ENCODE measurements at regions not wholly inside any gene's neighbourhood (a gene's known extent, or its start where the extent isn't known, plus 50 kb on each side); places are given as distances from the start of the nearest gene placed in this dataset.

DNA sequence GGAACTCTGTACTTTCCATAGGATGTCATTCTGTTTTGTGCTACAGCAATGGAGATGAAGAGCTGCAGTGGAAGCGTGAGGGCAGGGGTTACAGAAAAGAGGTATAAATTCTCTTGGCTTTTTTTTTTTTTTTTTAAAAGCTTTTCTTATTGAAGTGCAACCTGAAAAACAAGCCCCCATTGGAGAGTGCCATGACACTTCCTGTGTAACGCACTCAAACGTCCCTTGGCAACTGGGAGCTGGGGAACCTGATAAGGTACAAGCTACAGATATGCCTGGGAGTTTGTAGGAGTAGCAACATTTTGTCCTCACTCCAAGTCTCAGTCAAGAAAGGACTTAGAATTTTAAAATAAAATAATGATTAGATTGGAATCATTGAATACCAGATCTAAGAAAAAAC, 512.1 kb downstream of the RPS24 start:
- no peak for TF ChIP-seq POLR2AphosphoS5 (IDR thresholded peaks at IDR 0.05; ENCODE audit: low read depth, low read length)
- no peak for TF ChIP-seq SIN3A (IDR thresholded peaks at IDR 0.05; ENCODE audit: borderline replicate concordance, insufficient read depth, low read length)
- no peak for TF ChIP-seq FOXP2 (optimal IDR thresholded peaks at IDR 0.05; ENCODE audit: borderline replicate concordance, extremely low read depth, extremely low read length, insufficient read depth)
- TF ChIP-seq TAF1 (IDR thresholded peaks at IDR 0.05; ENCODE audit: borderline replicate concordance, insufficient read depth, low read length): no peak
- TF ChIP-seq REST (IDR thresholded peaks at IDR 0.05; ENCODE audit: insufficient read depth in 1 of 2, low read depth in 2 of 2, low read length in 2 of 2): no peak

DNA sequence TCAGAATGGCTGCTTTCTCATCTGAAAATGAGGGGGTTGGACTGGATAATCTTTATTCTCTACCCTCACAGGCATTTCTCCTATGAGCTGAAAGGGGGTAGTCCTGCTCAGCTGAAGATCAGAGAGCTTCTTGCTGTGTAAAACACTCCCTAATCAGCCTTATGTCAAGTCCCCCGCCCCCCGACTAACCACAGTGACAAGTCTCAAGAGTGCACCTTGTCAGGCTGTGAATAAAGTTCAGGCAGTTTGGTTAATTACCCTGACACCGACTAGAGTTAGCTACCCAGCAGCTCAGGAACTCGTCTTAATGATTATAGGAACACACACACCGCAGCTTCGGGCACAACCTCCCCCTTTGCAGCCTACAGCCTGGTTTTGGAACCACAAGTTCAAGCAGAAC, 513.7 kb downstream of the RPS24 start:
- no peak for TF ChIP-seq POLR2AphosphoS5 (IDR thresholded peaks at IDR 0.05; ENCODE audit: low read depth, low read length)
- no peak for TF ChIP-seq FOXP2 (optimal IDR thresholded peaks at IDR 0.05; ENCODE audit: borderline replicate concordance, extremely low read depth, extremely low read length, insufficient read depth)
- TF ChIP-seq SIN3A (IDR thresholded peaks at IDR 0.05; ENCODE audit: borderline replicate concordance, insufficient read depth, low read length): no peak
- TF ChIP-seq REST (IDR thresholded peaks at IDR 0.05; ENCODE audit: insufficient read depth in 1 of 2, low read depth in 2 of 2, low read length in 2 of 2): no peak
- no peak for TF ChIP-seq TAF1 (IDR thresholded peaks at IDR 0.05; ENCODE audit: borderline replicate concordance, insufficient read depth, low read length)

DNA sequence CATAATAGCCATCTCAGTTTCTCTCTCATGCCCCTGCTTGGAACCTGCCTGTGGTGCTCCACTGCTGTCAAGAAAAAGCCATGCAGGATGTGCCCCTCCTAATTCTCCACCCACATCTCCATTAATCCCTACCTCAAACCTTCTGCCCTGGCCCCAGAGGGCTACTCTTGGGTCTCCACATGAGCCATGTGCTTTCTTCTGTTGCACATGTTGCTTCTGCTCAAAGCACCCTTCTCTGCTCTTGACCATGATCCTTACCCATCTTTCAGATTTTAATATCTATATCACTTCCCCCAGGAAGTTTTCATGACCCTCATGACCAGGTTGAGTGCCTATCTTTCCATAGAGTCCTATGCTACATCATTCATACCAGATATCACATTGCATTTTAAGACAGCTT, 514.2 kb downstream of the RPS24 start:
- TF ChIP-seq REST (IDR thresholded peaks at IDR 0.05; ENCODE audit: insufficient read depth in 1 of 2, low read depth in 2 of 2, low read length in 2 of 2) (no peak), TAF1 (IDR thresholded peaks at IDR 0.05; ENCODE audit: borderline replicate concordance, insufficient read depth, low read length) (no peak), SIN3A (IDR thresholded peaks at IDR 0.05; ENCODE audit: borderline replicate concordance, insufficient read depth, low read length) (no peak), POLR2AphosphoS5 (IDR thresholded peaks at IDR 0.05; ENCODE audit: low read depth, low read length) (no peak), FOXP2 (optimal IDR thresholded peaks at IDR 0.05; ENCODE audit: borderline replicate concordance, extremely low read depth, extremely low read length, insufficient read depth) (no peak)

DNA sequence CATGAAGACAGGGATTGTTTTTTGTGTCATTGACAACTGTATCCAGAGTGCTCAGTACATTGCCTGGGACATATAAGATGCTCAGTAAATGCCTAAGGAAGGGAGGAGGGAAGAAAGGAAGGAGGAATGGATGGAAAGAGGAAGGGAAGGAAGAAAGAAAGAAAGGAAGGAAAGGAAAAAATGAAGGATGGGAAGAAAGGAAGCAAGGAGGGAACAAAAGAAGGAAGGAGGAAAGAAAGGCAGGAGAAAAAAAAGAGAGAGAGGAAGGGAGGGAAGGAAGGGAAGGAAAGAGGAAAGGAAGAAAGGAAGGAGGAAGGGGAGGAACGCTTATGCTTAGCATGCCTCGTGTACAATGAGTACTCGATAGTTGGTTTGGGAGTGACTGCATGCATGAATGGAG, 514.7 kb downstream of the RPS24 start:
- no peak for TF ChIP-seq POLR2AphosphoS5 (IDR thresholded peaks at IDR 0.05; ENCODE audit: low read depth, low read length)
- no peak for TF ChIP-seq TAF1 (IDR thresholded peaks at IDR 0.05; ENCODE audit: borderline replicate concordance, insufficient read depth, low read length)
- TF ChIP-seq REST (IDR thresholded peaks at IDR 0.05; ENCODE audit: insufficient read depth in 1 of 2, low read depth in 2 of 2, low read length in 2 of 2): no peak
- no peak for TF ChIP-seq FOXP2 (optimal IDR thresholded peaks at IDR 0.05; ENCODE audit: borderline replicate concordance, extremely low read depth, extremely low read length, insufficient read depth)
- no peak for TF ChIP-seq SIN3A (IDR thresholded peaks at IDR 0.05; ENCODE audit: borderline replicate concordance, insufficient read depth, low read length)
